ENCODE measurements at regions not wholly inside any gene's neighbourhood (a gene's known extent, or its start where the extent isn't known, plus 50 kb on each side); places are given as distances from the start of the nearest gene placed in this dataset.

- in situ Hi-C loops (cut with MboI; ENCODE audit: low sequenced_read_pairs): no loop called here
Observed at GRCh38 chr10:128484041-128484440, 357.8 kb upstream of the MKI67 start.

- in situ Hi-C loops (cut with MboI; ENCODE audit: low sequenced_read_pairs): no loop called here
Observed at GRCh38 chr10:128485701-128486235, 359.5 kb upstream of the MKI67 start.

- in situ Hi-C loops (cut with MboI; ENCODE audit: low sequenced_read_pairs): no loop called here
Observed at GRCh38 chr10:128487517-128487916, 361.3 kb upstream of the MKI67 start.

- in situ Hi-C loops (cut with MboI; ENCODE audit: low sequenced_read_pairs): no loop called here
Observed at GRCh38 chr10:128489324-128490247, 363.4 kb upstream of the MKI67 start.

- in situ Hi-C loops (cut with MboI; ENCODE audit: low sequenced_read_pairs): no loop called here
Observed at GRCh38 chr10:128491686-128492085, 365.5 kb upstream of the MKI67 start.

GRCh38 chr10:128493811-128494210, 367.6 kb upstream of the MKI67 start:
- in situ Hi-C loops (cut with MboI; ENCODE audit: low sequenced_read_pairs): no loop called here

GRCh38 chr10:128494665-128495064, 368.4 kb upstream of the MKI67 start:
- in situ Hi-C loops (cut with MboI; ENCODE audit: low sequenced_read_pairs): no loop called here

GRCh38 chr10:128497660-128498377, 371.6 kb upstream of the MKI67 start:
- in situ Hi-C loops (cut with MboI; ENCODE audit: low sequenced_read_pairs): no loop called here

- in situ Hi-C loops (cut with MboI; ENCODE audit: low sequenced_read_pairs): no loop called here
Observed at GRCh38 chr10:128498378-128498730, 372.1 kb upstream of the MKI67 start.

- in situ Hi-C loops (cut with MboI; ENCODE audit: low sequenced_read_pairs): no loop called here
Observed at GRCh38 chr10:128498746-128499145, 372.5 kb upstream of the MKI67 start.

- in situ Hi-C loops (cut with MboI; ENCODE audit: low sequenced_read_pairs): no loop called here
Observed at GRCh38 chr10:128499486-128499885, 373.3 kb upstream of the MKI67 start.

GRCh38 chr10:128499956-128500355, 373.7 kb upstream of the MKI67 start:
- in situ Hi-C loops (cut with MboI; ENCODE audit: low sequenced_read_pairs): no loop called here

GRCh38 chr10:128500642-128501041, 374.4 kb upstream of the MKI67 start:
- in situ Hi-C loops (cut with MboI; ENCODE audit: low sequenced_read_pairs): no loop called here

GRCh38 chr10:128505346-128505745, 379.1 kb upstream of the MKI67 start:
- in situ Hi-C loops (cut with MboI; ENCODE audit: low sequenced_read_pairs): no loop called here

- in situ Hi-C loops (cut with MboI; ENCODE audit: low sequenced_read_pairs): no loop called here
Observed at GRCh38 chr10:128506423-128506822, 380.2 kb upstream of the MKI67 start.

- in situ Hi-C loops (cut with MboI; ENCODE audit: low sequenced_read_pairs): no loop called here
Observed at GRCh38 chr10:128507066-128507465, 380.8 kb upstream of the MKI67 start.

GRCh38 chr10:128511284-128511683, 385.1 kb upstream of the MKI67 start:
- in situ Hi-C loops (cut with MboI; ENCODE audit: low sequenced_read_pairs): no loop called here

GRCh38 chr10:128512767-128513166, 386.5 kb upstream of the MKI67 start:
- in situ Hi-C loops (cut with MboI; ENCODE audit: low sequenced_read_pairs): no loop called here

- in situ Hi-C loops (cut with MboI; ENCODE audit: low sequenced_read_pairs): no loop called here
Observed at GRCh38 chr10:128514536-128514935, 388.3 kb upstream of the MKI67 start.

GRCh38 chr10:128516180-128516579, 390.0 kb upstream of the MKI67 start:
- in situ Hi-C loops (cut with MboI; ENCODE audit: low sequenced_read_pairs): no loop called here

GRCh38 chr10:128517167-128517566, 390.9 kb upstream of the MKI67 start:
- in situ Hi-C loops (cut with MboI; ENCODE audit: low sequenced_read_pairs): no loop called here

- in situ Hi-C loops (cut with MboI; ENCODE audit: low sequenced_read_pairs): no loop called here
Observed at GRCh38 chr10:128518000-128518399, 391.8 kb upstream of the MKI67 start.
